ENCODE measurements at regions not wholly inside any gene's neighbourhood (a gene's known extent, or its start where the extent isn't known, plus 50 kb on each side); places are given as distances from the start of the nearest gene placed in this dataset.

DNA sequence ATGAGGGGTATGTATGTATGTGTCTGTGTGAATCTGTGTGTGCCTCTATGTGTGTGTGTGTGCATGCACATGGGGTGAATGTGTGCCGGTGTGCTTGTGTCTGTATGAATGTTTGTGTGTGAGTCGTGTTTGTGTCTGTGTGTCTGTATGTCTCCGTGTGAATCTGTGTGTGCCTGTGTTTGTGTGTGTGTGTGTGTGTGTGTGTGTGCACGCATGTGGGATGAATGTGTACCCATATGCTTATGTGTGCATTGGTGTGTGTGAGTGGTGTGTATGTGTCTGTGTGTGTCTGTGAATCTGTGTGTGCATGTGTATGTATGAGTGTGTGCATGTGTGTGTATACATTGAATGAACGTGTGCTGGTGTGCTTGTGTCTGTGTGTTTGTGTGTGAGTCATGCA lies 88.9 kb downstream of the MATN1 start:
- Histone ChIP-seq H3K4me3 (no peak overlapping the region), H3K9ac (ENCODE audit: control insufficient read depth, insufficient read depth, low read length) (no peak overlapping the region), H4K20me1 (ENCODE audit: control insufficient read depth, insufficient read depth) (no peaks in the 10 kb centered on the region), H3K27ac (ENCODE audit: control insufficient read depth, insufficient read depth) (no peak overlapping the region), H3K27me3 (replicated peaks in 1 of 2; ENCODE audit: control insufficient read depth in 2 of 2, insufficient read depth in 2 of 2, low read length in 1 of 2) (no peaks in the 10 kb centered on the region; a peak in 2 of 4 replicates), H2AFZ (ENCODE audit: control insufficient read depth, low read depth, low read length) (no peak overlapping the region), H3K4me2 (ENCODE audit: control insufficient read depth, insufficient read depth) (no peak overlapping the region), H3K4me1 (ENCODE audit: control insufficient read depth, insufficient read depth, low read length) (no peaks in the 10 kb centered on the region), H3K36me3 (ENCODE audit: control insufficient read depth in 2 of 2, insufficient read depth in 2 of 2, low read length in 1 of 2) (no peaks in the 10 kb centered on the region), H3K79me2 (ENCODE audit: control insufficient read depth, insufficient read depth, low read length) (no peaks in the 10 kb centered on the region), H3K9me3 (replicated peaks; ENCODE audit: control insufficient read depth, insufficient read depth, low read length) (no peaks in the 10 kb centered on the region)
- FAIRE-seq = no peak
- TF ChIP-seq, protein P1, sequence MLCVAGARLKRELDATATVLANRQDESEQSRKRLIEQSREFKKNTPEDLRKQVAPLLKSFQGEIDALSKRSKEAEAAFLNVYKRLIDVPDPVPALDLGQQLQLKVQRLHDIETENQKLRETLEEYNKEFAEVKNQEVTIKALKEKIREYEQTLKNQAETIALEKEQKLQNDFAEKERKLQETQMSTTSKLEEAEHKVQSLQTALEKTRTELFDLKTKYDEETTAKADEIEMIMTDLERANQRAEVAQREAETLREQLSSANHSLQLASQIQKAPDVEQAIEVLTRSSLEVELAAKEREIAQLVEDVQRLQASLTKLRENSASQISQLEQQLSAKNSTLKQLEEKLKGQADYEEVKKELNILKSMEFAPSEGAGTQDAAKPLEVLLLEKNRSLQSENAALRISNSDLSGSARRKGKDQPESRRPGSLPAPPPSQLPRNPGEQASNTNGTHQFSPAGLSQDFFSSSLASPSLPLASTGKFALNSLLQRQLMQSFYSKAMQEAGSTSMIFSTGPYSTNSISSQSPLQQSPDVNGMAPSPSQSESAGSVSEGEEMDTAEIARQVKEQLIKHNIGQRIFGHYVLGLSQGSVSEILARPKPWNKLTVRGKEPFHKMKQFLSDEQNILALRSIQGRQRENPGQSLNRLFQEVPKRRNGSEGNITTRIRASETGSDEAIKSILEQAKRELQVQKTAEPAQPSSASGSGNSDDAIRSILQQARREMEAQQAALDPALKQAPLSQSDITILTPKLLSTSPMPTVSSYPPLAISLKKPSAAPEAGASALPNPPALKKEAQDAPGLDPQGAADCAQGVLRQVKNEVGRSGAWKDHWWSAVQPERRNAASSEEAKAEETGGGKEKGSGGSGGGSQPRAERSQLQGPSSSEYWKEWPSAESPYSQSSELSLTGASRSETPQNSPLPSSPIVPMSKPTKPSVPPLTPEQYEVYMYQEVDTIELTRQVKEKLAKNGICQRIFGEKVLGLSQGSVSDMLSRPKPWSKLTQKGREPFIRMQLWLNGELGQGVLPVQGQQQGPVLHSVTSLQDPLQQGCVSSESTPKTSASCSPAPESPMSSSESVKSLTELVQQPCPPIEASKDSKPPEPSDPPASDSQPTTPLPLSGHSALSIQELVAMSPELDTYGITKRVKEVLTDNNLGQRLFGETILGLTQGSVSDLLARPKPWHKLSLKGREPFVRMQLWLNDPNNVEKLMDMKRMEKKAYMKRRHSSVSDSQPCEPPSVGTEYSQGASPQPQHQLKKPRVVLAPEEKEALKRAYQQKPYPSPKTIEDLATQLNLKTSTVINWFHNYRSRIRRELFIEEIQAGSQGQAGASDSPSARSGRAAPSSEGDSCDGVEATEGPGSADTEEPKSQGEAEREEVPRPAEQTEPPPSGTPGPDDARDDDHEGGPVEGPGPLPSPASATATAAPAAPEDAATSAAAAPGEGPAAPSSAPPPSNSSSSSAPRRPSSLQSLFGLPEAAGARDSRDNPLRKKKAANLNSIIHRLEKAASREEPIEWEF (IDR thresholded peaks at IDR 0.05; ENCODE audit: insufficient replicate concordance, low read depth, low read length) = no peak
- TF ChIP-seq NR2C2 (IDR thresholded peaks at IDR 0.05; ENCODE audit: borderline replicate concordance, control insufficient read depth, insufficient read length, low read depth) (peak; percentile 17), NRF1 (conservative IDR thresholded peaks at IDR 0.05; ENCODE audit: low read depth, low read length) (no peak), CBX3 (IDR thresholded peaks at IDR 0.05; ENCODE audit: borderline replicate concordance, low read depth) (no peak), EGR1 (IDR thresholded peaks at IDR 0.05; ENCODE audit: borderline replicate concordance in 1 of 2, low read depth in 2 of 2, low read length in 2 of 2) (no peak)
- TF ChIP-seq, protein P2, sequence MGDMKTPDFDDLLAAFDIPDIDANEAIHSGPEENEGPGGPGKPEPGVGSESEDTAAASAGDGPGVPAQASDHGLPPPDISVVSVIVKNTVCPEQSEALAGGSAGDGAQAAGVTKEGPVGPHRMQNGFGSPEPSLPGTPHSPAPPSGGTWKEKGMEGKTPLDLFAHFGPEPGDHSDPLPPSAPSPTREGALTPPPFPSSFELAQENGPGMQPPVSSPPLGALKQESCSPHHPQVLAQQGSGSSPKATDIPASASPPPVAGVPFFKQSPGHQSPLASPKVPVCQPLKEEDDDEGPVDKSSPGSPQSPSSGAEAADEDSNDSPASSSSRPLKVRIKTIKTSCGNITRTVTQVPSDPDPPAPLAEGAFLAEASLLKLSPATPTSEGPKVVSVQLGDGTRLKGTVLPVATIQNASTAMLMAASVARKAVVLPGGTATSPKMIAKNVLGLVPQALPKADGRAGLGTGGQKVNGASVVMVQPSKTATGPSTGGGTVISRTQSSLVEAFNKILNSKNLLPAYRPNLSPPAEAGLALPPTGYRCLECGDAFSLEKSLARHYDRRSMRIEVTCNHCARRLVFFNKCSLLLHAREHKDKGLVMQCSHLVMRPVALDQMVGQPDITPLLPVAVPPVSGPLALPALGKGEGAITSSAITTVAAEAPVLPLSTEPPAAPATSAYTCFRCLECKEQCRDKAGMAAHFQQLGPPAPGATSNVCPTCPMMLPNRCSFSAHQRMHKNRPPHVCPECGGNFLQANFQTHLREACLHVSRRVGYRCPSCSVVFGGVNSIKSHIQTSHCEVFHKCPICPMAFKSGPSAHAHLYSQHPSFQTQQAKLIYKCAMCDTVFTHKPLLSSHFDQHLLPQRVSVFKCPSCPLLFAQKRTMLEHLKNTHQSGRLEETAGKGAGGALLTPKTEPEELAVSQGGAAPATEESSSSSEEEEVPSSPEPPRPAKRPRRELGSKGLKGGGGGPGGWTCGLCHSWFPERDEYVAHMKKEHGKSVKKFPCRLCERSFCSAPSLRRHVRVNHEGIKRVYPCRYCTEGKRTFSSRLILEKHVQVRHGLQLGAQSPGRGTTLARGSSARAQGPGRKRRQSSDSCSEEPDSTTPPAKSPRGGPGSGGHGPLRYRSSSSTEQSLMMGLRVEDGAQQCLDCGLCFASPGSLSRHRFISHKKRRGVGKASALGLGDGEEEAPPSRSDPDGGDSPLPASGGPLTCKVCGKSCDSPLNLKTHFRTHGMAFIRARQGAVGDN (IDR thresholded peaks at IDR 0.05) = no peak
- TF ChIP-seq, protein P3, sequence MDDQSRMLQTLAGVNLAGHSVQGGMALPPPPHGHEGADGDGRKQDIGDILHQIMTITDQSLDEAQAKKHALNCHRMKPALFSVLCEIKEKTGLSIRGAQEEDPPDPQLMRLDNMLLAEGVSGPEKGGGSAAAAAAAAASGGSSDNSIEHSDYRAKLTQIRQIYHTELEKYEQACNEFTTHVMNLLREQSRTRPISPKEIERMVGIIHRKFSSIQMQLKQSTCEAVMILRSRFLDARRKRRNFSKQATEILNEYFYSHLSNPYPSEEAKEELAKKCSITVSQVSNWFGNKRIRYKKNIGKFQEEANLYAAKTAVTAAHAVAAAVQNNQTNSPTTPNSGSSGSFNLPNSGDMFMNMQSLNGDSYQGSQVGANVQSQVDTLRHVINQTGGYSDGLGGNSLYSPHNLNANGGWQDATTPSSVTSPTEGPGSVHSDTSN (IDR thresholded peaks at IDR 0.05; ENCODE audit: insufficient replicate concordance, low read depth, low read length) = peak; percentile 2
- RAD21 ChIA-PET (ENCODE audit: unreplicated experiment) = no interaction called here
- ATAC-seq = no peak
- 20% methylated on average over 5 of the region's 5 CpGs for WGBS (ENCODE audit: insufficient coverage, insufficient replicate concordance, low lambda C conversion rate, missing lambda C conversion rate)
- BruUV-seq (replicated peaks) = no TSS peak
- SMC1A ChIA-PET (ENCODE audit: uncharacterized antibody, unreplicated experiment) = no interaction called here
- intact Hi-C loops (cut with micrococcal nuclease; ENCODE audit: unreplicated experiment) = no loop called here
- in situ Hi-C loops (cut with MboI) = no loop called here
- no peak for DNase-seq (ENCODE audit: low read depth, low spot score)
- POLR2A ChIA-PET = no interaction called here
- CTCF ChIA-PET = no interaction called here
